ENCODE measurements at regions not wholly inside any gene's neighbourhood (a gene's known extent, or its start where the extent isn't known, plus 50 kb on each side); places are given as distances from the start of the nearest gene placed in this dataset.
"Not testable (repeated sequence)": the region's sequence is repeated elsewhere in the genome, so short reads cannot be mapped to it uniquely, and the experiment has no call there.

DNA sequence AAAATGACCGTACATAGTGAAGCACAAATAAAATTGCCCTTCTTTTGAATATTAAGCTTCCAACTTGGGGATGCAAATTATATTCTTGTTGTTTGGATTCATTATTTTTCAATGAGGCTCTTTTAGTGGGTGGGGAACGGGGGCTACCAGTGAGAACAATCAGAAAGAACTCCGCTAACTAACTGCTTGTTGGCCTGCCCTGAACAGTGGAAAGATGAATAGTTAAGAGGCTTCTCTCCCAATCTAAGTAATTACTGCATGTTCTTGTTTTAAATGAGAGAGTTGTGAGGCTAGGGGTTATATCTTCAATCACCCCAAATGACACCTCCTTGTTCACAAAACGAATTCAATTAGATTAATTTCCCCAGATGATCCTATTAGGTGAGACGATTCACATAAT is 322.0 kb downstream of the FAT3 start:
- DNase-seq: no peak

DNA sequence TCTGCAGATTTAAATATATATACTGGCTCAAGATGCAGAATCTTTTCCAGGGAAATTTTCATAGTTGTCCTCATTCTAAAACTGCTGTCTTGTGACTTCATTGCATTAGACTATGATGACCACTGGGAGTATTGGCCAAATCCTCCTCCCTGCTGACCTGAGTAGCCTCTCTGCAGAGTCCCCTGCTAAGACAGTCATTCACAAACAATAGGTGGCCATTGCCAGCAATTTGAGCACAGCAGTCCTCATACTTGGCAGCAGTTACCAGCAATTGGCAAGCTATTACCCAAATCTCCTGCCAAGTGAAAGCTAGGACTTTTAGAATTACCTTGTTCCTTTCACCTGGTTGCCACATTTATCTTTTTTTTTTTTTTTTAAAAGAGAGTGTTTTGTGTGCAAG is 325.8 kb downstream of the FAT3 start:
- no peak for DNase-seq

- no peak for DNase-seq
Measured at GRCh38 chr11:92550871-92551270, 326.3 kb downstream of the FAT3 start.

GRCh38 chr11:92552942-92553341 is 328.3 kb downstream of the FAT3 start:
- DNase-seq: no peak

DNA sequence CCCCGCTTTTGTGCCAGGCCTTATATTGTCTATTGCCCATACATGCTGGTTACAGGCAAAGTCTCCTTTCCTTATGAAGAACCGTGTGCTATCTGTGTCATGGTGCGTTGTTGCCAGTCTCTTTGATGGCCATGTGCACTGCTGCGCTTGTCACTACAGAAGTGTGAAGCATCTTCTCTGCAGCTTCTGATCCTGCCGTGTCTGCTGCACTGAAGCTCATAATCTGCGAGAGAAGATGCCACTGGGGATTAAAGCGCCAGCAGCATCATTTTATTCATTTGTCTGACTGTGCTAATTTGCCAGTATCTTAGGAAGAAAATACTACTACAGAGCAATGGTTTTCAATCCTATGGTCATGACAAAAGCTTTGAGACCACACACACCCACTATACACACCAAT is 330.1 kb downstream of the FAT3 start:
- no peak for DNase-seq

DNA sequence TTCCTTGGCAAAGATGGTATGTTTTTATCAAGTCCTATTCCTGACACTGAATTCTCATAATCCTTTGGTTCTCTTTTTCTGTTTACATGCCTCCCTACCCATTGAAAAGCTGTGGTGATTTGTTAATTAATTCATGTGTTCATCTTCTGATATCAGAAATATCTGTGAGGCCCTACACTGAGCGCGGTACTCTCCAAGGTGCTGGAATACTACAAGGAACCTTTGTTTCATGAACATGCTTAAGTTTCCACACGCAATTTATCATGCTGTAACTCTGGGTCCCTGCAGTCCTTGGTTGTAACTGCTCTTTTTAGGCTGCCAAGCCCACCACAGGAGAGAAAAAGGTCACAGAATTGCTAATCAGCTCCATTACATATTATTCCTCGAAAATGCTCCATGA is 331.8 kb downstream of the FAT3 start:
- no peak for DNase-seq

GRCh38 chr11:92557879-92558278 is 333.3 kb downstream of the FAT3 start:
- DNase-seq: no peak

DNA sequence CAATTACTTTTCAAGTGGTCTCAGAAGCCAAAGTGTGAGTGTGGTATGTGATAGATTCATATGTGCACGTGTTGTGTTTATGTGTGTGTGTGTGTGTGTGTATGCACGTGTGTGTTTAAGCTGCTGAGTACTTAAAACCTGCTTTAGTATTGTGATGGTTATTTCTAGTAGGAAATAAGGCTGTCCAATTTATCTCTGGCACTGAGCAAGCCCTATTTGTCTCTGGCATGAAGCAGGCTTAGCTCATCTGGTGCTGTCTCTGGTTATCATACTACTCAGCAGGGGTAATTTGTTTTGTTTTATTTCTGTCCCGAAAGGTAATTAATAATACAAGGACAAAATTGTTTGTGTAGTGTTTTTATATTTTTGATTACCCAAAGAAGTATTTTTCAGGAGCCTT is 333.7 kb downstream of the FAT3 start:
- no peak for DNase-seq

- DNase-seq: no peak
Measured at GRCh38 chr11:92569726-92570125, 345.1 kb downstream of the FAT3 start.

GRCh38 chr11:92572559-92572958 is 347.9 kb downstream of the FAT3 start:
- DNase-seq: no peak

DNA sequence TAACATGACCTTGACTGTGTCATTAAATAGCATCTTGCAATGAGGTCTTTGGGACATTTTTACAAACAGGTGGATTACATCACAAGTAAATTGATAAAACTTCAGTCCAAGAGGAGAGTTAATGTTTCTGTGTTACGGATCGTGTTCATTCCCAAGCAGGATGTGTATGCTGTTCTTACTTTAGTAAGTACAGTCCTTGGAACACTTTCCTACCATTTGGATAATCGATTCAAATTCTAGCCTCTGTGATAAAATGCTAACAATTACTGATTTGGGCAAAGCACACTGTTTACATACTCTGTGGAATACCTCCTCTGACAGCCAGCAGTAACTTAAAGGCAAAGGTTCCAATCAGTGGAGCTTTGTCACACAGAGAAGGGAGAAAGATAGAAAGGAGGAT is 351.7 kb downstream of the FAT3 start:
- no peak for DNase-seq

DNA sequence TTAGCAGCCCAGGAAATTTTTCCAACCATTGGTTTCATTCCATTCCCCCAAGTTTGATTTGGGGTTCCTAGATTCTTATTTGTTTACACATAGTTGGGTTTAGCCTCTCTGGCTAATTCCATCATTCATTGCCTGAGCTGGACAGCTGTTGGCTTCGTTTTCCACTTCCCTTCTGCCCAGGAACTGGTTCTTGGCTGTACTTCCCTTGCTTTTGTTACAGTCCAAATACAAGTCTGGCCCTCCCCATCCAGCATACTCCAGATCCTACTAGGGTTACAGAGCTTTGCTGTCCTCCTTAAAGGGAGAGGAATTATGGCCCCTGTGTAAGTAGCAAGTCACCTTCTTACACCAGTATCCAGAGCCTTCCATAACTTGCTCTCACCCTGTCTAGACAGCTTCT is 356.3 kb downstream of the FAT3 start:
- DNase-seq: no peak

GRCh38 chr11:92588393-92588792 is 363.8 kb downstream of the FAT3 start:
- no peak for DNase-seq

- no peak for DNase-seq
Measured at GRCh38 chr11:92589512-92589911, 364.9 kb downstream of the FAT3 start.

GRCh38 chr11:92591521-92591920 is 366.9 kb downstream of the FAT3 start:
- DNase-seq: no peak

DNA sequence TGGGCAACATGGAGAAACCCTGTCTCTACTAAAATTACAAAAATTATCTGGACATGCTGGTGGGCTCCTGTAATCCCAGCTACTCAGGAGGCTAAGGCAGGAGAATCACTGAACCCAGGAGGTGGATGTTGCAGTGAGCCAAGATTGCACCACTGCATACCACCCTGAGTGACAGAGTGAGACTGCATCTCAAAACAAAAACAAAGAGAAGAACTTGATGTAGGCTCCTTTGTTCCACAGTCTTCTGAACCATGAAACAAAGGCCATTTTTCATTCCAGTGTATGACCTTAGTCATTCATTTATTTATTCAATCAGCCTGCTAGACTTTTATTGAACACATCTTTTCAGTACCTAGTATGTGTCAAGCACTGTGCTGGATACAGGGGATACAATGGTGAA is 369.6 kb downstream of the FAT3 start:
- no peak for DNase-seq

DNA sequence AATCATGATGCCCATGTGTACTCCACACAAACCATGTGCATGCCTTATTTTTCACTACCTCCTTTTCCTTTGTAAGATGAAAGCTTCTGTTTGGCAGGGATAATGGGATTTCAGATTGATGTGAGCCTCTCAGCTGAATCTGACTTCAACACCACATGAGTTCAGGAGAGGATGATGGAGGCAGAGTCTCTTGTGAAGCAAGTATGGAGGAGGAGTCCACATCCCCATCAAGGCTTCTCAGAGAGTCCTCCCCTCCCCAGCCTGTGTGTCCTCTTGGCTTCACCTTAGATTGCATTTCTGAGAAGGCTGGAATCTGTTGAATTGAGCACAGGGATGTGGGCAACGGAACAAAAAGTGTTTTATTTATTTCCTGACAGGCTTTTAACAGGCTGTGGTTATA is 370.4 kb downstream of the FAT3 start:
- no peak for DNase-seq

DNA sequence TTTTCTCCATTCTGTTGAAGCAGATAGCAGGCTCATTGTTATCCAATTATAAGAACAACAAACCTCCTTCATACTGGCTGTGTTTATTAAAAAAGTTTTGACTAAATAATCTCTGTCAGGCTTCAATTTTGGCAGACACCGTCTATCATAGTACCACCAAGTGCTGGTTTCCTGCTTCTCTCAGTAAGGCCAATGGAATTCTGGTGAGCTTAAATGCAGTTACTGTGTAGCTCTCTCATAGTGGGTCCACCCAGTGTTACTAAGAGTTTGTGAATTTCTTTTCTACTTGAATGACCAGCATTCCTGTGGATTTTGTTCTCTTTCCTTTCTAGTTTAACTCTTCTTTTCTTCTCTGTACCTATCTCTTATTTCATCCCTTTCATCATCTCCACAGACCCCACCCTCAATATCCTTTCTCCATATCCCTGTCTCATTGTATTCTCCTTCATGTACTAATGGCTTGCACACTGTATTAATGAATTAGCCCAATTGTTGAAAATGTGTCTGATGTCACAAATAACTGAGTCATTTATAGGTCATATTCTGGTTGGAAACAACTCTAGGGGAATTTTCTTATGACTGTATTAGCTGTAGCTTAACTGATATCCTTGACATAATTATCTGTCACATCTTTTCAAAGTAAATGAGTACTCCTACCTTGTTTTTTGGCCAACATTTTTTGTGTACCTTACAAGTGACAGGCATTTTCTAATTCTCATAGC is 372.1 kb downstream of the FAT3 start:
- DNase-seq: no peak

DNA sequence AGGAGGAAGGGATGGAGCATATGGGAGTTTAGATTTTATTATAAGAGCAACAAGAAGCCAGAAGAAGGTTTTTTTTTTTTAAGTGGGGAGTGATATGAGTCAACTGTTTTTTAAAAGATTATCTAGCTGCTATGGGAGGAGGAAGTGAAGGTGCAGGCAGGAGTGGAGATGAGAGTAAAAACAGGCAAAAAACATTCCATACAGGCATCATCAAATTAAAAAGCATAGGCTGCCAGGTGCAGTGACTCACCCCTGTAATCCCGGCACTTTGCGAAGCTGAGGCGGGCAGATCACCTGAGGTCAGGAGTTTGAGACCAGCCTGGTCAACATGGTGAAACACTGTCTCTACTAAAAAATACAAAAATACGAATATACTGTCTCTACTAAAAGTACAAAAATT is 368.4 kb upstream of the MTNR1B start:
- DNase-seq: no peak

DNA sequence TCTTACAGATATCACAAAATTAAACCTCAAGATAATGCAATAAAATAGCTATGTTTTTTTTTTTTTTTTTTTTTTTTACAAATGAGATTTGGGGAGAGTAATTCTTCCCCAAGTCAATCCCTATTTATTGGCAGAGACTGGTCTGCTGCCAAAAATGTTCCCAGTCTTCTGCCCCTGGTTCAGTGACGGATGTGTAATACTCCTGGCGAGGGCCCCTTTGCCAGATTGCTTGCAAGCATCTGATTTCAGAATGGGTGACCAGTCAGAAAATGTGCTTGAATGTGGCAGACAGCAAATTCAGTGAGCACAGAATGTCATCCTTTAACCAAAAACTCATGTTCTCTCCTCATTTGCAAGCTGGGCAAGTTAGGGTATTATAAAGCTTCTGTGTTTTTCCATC is 363.8 kb upstream of the MTNR1B start:
- DNase-seq: no peak

- DNase-seq: no peak
Measured at GRCh38 chr11:92607969-92608722, 361.3 kb upstream of the MTNR1B start.

DNA sequence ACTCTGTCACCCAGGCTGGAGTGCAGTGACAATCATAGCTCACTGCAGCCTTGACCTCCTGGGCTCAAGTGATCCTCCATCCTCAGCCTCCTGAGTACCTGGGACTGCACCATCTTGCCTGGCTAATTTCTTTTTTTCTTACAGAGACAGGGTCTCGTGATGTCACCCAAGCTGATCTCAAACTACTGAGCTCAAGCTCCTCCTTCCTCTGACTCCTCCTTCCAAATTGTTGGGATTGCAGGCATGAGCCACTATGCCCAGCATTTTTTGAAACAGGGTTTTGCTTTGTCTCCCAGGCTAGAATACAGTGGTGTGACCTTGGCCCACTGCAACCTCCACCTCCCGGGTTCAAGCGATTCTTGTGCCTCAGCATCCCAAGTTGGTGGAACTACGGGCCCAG is 358.3 kb upstream of the MTNR1B start:
- DNase-seq: no peak

GRCh38 chr11:92618020-92618419 is 351.4 kb upstream of the MTNR1B start:
- not testable (repeated sequence) for DNase-seq

- DNase-seq: no peak
Measured at GRCh38 chr11:92623055-92623454, 346.4 kb upstream of the MTNR1B start.

DNA sequence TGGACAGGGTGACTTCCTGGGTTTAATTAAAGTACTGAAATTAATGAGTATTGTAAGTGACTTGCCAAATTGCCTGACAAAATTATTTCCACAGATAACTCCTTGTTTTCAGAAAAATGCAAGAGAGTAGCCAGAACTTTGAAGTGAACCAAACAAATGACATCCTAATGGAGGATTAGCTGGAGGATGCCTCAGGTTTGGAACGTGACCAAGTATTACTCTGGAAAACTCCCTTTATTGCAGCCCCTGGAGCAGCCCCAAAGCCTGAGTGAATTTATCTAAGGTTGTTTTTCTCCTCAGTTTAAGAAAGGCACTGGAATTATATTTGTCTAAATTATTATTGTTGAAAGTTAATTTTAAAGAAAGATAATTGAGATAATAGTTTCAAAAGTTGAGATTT is 343.6 kb upstream of the MTNR1B start:
- no peak for DNase-seq
